Esophagus (tissue), 2 donors: ENCODE measurements at regions not wholly inside any gene's neighbourhood (a gene's known extent, or its start where the extent isn't known, plus 50 kb on each side); places are given as distances from the start of the nearest gene placed in this dataset.

ENCODE experiments used
- H3K27ac ChIP-seq, 2 donors: one replicate each; pipeline ENCODE4 v1.5.1; 2013; ENCODE audit warnings: low read depth in 2 of 2, mild to moderate bottlenecking in 2 of 2, inconsistent platforms in 1 of 2, low read length in 1 of 2, moderate library complexity in 1 of 2
- H3K27me3 ChIP-seq, 2 donors: one replicate each; pipeline ENCODE4 v1.6.1; 2013; ENCODE audit warnings: low read length in 2 of 2, control low read depth in 1 of 2, mild to moderate bottlenecking in 1 of 2; ENCODE audit not compliant: insufficient read depth in 2 of 2, control insufficient read depth in 1 of 2
- H3K36me3 ChIP-seq, 2 donors: one replicate each; pipeline ENCODE4 v1.6.1; 2013; ENCODE audit warnings: low read length in 1 of 2; ENCODE audit not compliant: control insufficient read depth in 2 of 2, insufficient read depth in 2 of 2
- H3K4me1 ChIP-seq, 2 donors: one replicate each; pipeline ENCODE4 v1.6.1; 2013; ENCODE audit warnings: low read length in 1 of 2; ENCODE audit not compliant: control insufficient read depth in 2 of 2, insufficient read depth in 2 of 2
- H3K4me3 ChIP-seq, 2 donors: one replicate each; pipeline ENCODE4 v1.5.1; 2013; ENCODE audit warnings: low read length in 2 of 2, mild to moderate bottlenecking in 2 of 2, low read depth in 1 of 2, moderate library complexity in 1 of 2
- H3K9me3 ChIP-seq, 2 donors: one replicate each; pipeline ENCODE4 v1.6.1; 2013; ENCODE audit warnings: mild to moderate bottlenecking in 2 of 2, low read depth in 1 of 2, low read length in 1 of 2, moderate library complexity in 1 of 2; ENCODE audit not compliant: control insufficient read depth in 2 of 2, insufficient read depth in 1 of 2
- WGBS, 2 donors: extraction: QIAGEN DNeasy Blood & Tissue Kit; methylation state at CpG; one replicate each; pipeline ENCODE4 v1.1.7; 2013; 5-methylcytosine and 5-hydroxymethylcytosine counted together
- donor health status: healthy with polysubstance abuse.
- donor health status: Bipolar disorder and iron deficiency.

GRCh38 chr3:182450942-182451787 lies 342.1 kb upstream of the ATP11B start:
- Histone ChIP-seq H3K4me3 (no peak overlapping the region), H3K27ac (no peak overlapping the region), H3K27me3 (no peaks in the 10 kb centered on the region), H3K9me3 (no peaks in the 10 kb centered on the region), H3K4me1 (no peaks in the 10 kb centered on the region), H3K36me3 (no peaks in the 10 kb centered on the region)
- WGBS, 2 donors = 78% methylated on average over 6 of the region's 6 CpGs

- 68 to 84% methylated on average over 2 of the region's 2 CpGs for WGBS, 2 donors
- no peaks in the 10 kb centered on the region for H3K36me3 ChIP-seq
- no peaks in the 10 kb centered on the region for H3K9me3 ChIP-seq
- H3K27ac ChIP-seq = no peak overlapping the region
- H3K27me3 ChIP-seq = no peaks in the 10 kb centered on the region
- no peak overlapping the region for H3K4me3 ChIP-seq
- H3K4me1 ChIP-seq = no peaks in the 10 kb centered on the region
Measured at GRCh38 chr3:182451871-182452270, 341.4 kb upstream of the ATP11B start.

GRCh38 chr3:182455011-182455410 lies 338.3 kb upstream of the ATP11B start:
- H3K27me3 ChIP-seq = no peaks in the 10 kb centered on the region
- 78 to 80% methylated on average over 3 of the region's 3 CpGs for WGBS, 2 donors
- H3K9me3 ChIP-seq = no peaks in the 10 kb centered on the region
- no peaks in the 10 kb centered on the region for H3K4me1 ChIP-seq
- no peak overlapping the region for H3K4me3 ChIP-seq
- no peak overlapping the region for H3K27ac ChIP-seq
- H3K36me3 ChIP-seq = no peaks in the 10 kb centered on the region

- no peaks in the 10 kb centered on the region for H3K27me3 ChIP-seq
- WGBS, 2 donors = 69 to 78% methylated on average over 4 of the region's 4 CpGs
Measured at GRCh38 chr3:182460303-182460702, 333.0 kb upstream of the ATP11B start.

GRCh38 chr3:182462152-182462551 lies 331.2 kb upstream of the ATP11B start:
- Histone ChIP-seq H3K4me3 (no peak overlapping the region), H3K27ac (no peak overlapping the region), H3K9me3 (no peaks in the 10 kb centered on the region), H3K27me3 (no peaks in the 10 kb centered on the region), H3K4me1 (no peaks in the 10 kb centered on the region), H3K36me3 (no peaks in the 10 kb centered on the region)

More at GRCh38 chr3:182460303-182460702, 333.0 kb upstream of the ATP11B start:
- Histone ChIP-seq H3K4me3 (no peak overlapping the region), H3K9me3 (no peaks in the 10 kb centered on the region), H3K4me1 (no peaks in the 10 kb centered on the region), H3K36me3 (no peaks in the 10 kb centered on the region), H3K27ac (no peak overlapping the region)

GRCh38 chr3:182464513-182465145 lies 328.7 kb upstream of the ATP11B start:
- no peaks in the 10 kb centered on the region for H3K27me3 ChIP-seq
- H3K9me3 ChIP-seq = no peaks in the 10 kb centered on the region
- no peak overlapping the region for H3K27ac ChIP-seq
- no peaks in the 10 kb centered on the region for H3K4me1 ChIP-seq
- 51 to 72% methylated on average over 2 of the region's 2 CpGs for WGBS, 2 donors
- H3K36me3 ChIP-seq = no peaks in the 10 kb centered on the region
- H3K4me3 ChIP-seq = no peak overlapping the region

- 76 to 79% methylated on average over 3 of the region's 3 CpGs for WGBS, 2 donors
Measured at GRCh38 chr3:182465301-182466185, 327.8 kb upstream of the ATP11B start.

GRCh38 chr3:182469086-182469485 lies 324.2 kb upstream of the ATP11B start:
- WGBS, 2 donors = 92 to 96% methylated on average over 2 of the region's 2 CpGs
- no peaks in the 10 kb centered on the region for H3K27me3 ChIP-seq

More at GRCh38 chr3:182465301-182466185, 327.8 kb upstream of the ATP11B start:
- Histone ChIP-seq H3K4me1 (no peaks in the 10 kb centered on the region), H3K27ac (no peak overlapping the region), H3K27me3 (no peaks in the 10 kb centered on the region), H3K36me3 (no peaks in the 10 kb centered on the region), H3K4me3 (no peak overlapping the region), H3K9me3 (no peaks in the 10 kb centered on the region)

GRCh38 chr3:182470187-182470586 lies 323.1 kb upstream of the ATP11B start:
- no peaks in the 10 kb centered on the region for H3K9me3 ChIP-seq
- H3K36me3 ChIP-seq = no peaks in the 10 kb centered on the region
- H3K27ac ChIP-seq = no peak overlapping the region
- H3K4me3 ChIP-seq = no peak overlapping the region
- 81 to 88% methylated on average over 1 of the region's 1 CpG for WGBS, 2 donors
- H3K27me3 ChIP-seq = no peaks in the 10 kb centered on the region
- H3K4me1 ChIP-seq = no peaks in the 10 kb centered on the region

More at GRCh38 chr3:182469086-182469485, 324.2 kb upstream of the ATP11B start:
- Histone ChIP-seq H3K9me3 (no peaks in the 10 kb centered on the region), H3K36me3 (no peaks in the 10 kb centered on the region), H3K4me1 (no peaks in the 10 kb centered on the region), H3K4me3 (no peak overlapping the region), H3K27ac (no peak overlapping the region)
